ENCODE measurements at regions not wholly inside any gene's neighbourhood (a gene's known extent, or its start where the extent isn't known, plus 50 kb on each side); places are given as distances from the start of the nearest gene placed in this dataset.
"Not testable (repeated sequence)": the region's sequence is repeated elsewhere in the genome, so short reads cannot be mapped to it uniquely, and the experiment has no call there.

- DNase-seq = no peak
These were observed 62.2 kb downstream of the CCNE1 start for GRCh38 chr19:29873801-29874575.

- DNase-seq = no peak
These were observed 64.1 kb downstream of the CCNE1 start for GRCh38 chr19:29875931-29876330.

GRCh38 chr19:29876414-29876813 lies 64.6 kb downstream of the CCNE1 start:
- no peak for DNase-seq

GRCh38 chr19:29876908-29877307 lies 65.1 kb downstream of the CCNE1 start:
- not testable (repeated sequence) for DNase-seq

GRCh38 chr19:29878973-29879654 lies 62.9 kb upstream of the URI1 start:
- no peak for DNase-seq

GRCh38 chr19:29879655-29879974 lies 62.4 kb upstream of the URI1 start:
- DNase-seq = no peak

- DNase-seq = no peak
These were observed 61.4 kb upstream of the URI1 start for GRCh38 chr19:29880498-29881081.

- DNase-seq = no peak
These were observed 60.7 kb upstream of the URI1 start for GRCh38 chr19:29881386-29881785.

GRCh38 chr19:29882719-29883105 lies 59.3 kb upstream of the URI1 start:
- DNase-seq = no peak

GRCh38 chr19:29884044-29884443 lies 58.0 kb upstream of the URI1 start:
- DNase-seq = no peak

GRCh38 chr19:29884466-29884865 lies 57.6 kb upstream of the URI1 start:
- DNase-seq = no peak

GRCh38 chr19:29886106-29886505 lies 55.9 kb upstream of the URI1 start:
- DNase-seq = not testable (repeated sequence)

GRCh38 chr19:29886586-29886985 lies 55.5 kb upstream of the URI1 start:
- no peak for DNase-seq

GRCh38 chr19:29887442-29887855 lies 54.6 kb upstream of the URI1 start:
- peak; percentile 32 for DNase-seq

GRCh38 chr19:29888047-29888446 lies 54.0 kb upstream of the URI1 start:
- DNase-seq = not testable (repeated sequence)

GRCh38 chr19:29889702-29890101 lies 52.3 kb upstream of the URI1 start:
- no peak for DNase-seq

GRCh38 chr19:29890392-29890791 lies 51.6 kb upstream of the URI1 start:
- no peak for DNase-seq

All from muscle of arm (tissue), 1 donor.